GM18907 (cell line): ENCODE measurements at regions not wholly inside any gene's neighbourhood (a gene's known extent, or its start where the extent isn't known, plus 50 kb on each side); places are given as distances from the start of the nearest gene placed in this dataset.

Experiments
- ATAC-seq: cut with Tn5 transposase; IDR thresholded peaks from one replicate; pipeline ENCODE4 v1.9.1; 2021; ENCODE audit warnings: mild to moderate bottlenecking, moderate library complexity; ENCODE audit not compliant: unreplicated experiment

GRCh38 chr3:25130724-25131520 is 297.1 kb upstream of the RARB start:
- no peak for ATAC-seq

DNA sequence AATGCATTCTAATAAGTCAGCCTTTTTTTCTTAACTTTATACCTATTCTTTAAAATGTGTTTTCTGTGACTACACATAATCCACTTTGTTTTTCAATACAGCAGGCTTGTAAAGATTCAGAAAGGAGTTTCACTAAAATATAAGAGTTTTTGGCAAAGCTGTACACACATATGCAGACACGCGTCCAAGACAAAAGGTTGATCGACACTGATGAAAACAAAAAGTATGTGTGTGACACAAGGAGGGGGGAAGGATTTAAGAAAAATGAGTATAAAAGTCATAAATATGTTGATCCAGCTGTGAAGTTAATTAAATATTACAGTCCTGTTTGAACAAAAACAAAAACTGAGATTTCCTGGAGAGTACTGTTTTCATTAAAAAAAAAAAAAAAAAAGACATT is 294.5 kb upstream of the RARB start:
- no peak for ATAC-seq

DNA sequence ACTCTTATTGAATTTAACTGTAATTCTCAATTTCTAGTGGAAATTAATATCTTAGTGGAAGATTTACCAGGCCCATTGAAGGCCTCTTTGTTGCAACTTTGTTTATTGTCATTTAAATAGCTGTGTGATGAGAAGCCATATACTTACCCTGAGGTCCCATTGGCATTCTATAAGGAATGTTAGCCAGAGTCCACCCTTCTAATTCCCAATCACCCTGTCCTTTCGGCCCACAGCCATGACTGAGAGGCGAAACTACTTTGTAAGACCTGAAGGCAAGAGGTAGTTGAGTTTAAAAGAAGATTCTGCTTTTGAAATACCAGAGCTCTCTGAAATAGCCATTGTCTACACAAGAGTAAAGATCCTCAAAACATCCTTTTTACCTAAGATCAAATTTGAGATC is 290.5 kb upstream of the RARB start:
- no peak for ATAC-seq

DNA sequence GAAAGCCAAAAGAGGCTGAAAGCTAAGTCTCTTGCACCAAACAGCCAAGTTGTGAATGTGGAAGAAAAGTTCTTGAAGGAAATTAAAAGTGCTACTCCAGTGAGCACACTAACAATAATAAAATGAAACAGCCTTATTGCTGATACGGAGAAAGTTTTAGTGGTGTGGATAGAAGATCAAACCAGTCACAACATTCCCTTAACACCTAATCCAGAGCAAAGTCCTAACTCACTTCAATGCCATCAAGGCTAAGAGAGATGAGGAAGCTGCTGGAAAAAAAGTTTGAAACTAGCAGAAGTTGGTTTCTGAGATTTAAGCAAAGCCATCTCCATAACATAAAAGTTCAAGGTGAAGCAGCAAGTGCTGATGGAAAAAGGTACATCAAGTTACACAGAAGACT is 288.8 kb upstream of the RARB start:
- ATAC-seq = no peak

GRCh38 chr3:25142609-25143355 is 285.3 kb upstream of the RARB start:
- ATAC-seq = no peak

DNA sequence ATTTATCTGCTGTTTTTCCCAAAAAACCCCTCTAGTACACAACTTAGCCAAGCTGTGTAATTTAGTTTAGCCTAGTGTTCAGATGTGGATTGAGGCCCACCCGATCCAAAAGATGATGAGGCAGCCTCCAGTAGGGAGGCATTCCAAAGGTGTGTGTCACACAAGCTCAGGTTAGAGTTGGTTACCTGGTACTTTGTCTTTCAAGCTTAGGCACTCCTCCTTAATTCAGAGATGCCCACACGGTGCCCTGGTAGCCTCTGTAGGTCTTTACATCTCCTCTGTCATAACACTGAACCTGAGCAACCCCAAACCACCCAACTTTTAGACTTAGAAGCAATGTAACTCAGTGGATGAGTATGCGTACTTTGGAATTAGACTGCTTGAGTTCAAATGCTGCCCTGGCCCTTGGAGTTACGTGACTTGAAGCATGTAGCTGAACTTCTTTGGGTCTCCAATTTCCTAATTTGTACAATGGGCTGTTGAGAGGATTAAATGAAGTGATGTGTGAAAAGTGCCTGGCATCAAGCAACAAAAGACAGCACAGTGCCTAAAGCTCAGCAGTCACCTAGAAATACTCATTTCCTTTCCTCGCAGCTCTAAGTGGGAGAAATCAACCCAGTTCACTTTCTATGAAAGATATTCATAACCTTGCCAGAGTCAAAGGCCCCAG is 284.6 kb upstream of the RARB start:
- ATAC-seq = no peak

- ATAC-seq = no peak
Observed at GRCh38 chr3:25144430-25144829, 283.6 kb upstream of the RARB start.

GRCh38 chr3:25145176-25145575 is 282.9 kb upstream of the RARB start:
- ATAC-seq = no peak

- no peak for ATAC-seq
Observed at GRCh38 chr3:25150199-25150598, 277.9 kb upstream of the RARB start.

DNA sequence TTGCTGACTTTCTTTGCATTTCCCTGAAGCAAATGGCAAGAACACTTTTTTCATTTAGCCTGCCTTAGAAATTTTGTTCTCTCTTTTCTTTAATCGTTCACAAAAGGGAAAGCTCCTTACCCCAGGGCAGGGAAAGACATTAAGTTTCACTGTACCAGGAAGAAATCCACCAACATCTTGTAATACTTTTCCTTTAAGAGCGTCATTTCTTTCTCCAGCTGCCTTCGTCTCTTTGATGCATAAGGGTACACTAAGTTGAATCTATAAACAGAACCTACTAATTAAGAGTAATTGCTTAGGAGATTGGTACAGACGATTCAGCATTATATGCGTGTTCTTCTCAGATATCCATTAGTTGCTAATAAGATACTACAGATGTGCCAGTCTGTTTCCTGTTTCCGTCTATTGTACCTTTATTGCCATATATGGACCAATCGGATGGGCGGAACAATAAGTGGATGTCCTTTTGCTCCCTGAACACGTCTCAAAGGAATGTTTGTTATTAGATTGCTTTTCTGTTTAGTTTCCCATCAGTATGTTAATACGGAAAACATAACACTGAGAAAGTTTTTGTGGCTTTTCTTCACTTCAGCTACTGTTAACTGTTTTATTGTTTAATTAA is 276.7 kb upstream of the RARB start:
- no peak for ATAC-seq

DNA sequence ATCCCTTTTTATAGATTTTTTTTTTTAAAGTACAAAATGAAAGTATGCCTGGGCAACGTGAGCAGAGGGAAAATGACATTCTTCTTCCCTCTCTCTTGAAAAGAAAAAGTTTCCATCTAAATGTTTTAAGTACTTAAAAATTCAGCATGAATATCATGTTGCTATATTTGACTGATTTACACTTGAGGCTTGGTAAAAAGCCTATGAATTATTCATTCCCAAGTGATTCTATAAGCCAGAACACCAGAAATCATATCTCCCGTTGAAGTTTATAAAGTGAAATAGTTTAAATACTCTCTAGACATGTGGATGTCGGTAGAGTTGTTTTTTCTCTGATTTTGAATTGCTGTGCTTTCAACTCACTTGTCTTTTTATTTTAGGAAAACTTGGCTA is 276.2 kb upstream of the RARB start:
- ATAC-seq = no peak

DNA sequence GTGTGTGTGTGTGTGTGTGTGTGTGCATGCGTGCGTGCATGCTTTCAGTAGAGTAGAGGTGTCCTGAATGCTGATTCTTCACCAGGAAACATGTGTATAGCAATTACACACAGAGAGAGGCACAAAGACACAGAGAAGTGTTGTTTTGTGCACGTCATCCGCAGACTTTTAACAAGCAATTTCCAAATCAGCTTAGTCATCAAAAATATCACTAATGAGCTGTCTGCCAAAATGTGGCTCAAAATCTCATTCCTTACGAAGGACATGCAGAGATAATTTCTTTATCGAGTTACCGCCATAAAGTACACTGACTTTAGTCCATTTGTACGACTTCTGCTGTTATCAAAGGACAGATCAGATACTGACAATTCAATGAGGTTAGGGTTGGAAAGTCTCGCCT is 274.9 kb upstream of the RARB start:
- no peak for ATAC-seq

- ATAC-seq = no peak
Observed at GRCh38 chr3:25153561-25153960, 274.5 kb upstream of the RARB start.

GRCh38 chr3:25155652-25156471 is 272.2 kb upstream of the RARB start:
- no peak for ATAC-seq

DNA sequence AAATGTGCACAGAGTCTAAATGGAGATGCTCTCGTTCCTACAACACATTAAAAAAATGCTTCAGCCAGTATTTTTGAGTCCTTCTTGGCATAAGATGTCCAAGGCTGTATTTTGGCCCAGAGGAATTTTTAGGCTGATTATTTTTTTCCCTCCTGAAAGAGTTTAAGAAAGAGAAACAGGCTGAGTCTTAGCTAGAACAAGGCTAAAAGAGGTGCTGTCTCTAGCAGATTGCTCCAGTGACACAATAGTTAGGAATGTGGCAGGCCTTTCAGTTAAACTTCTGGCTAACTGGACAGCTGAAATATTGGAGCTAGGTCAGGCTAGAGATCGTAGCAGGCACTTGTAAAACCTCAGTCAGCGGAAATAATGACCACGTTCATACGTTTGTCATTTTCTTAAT is 271.4 kb upstream of the RARB start:
- no peak for ATAC-seq

- no peak for ATAC-seq
Observed at GRCh38 chr3:25165306-25165705, 262.8 kb upstream of the RARB start.

DNA sequence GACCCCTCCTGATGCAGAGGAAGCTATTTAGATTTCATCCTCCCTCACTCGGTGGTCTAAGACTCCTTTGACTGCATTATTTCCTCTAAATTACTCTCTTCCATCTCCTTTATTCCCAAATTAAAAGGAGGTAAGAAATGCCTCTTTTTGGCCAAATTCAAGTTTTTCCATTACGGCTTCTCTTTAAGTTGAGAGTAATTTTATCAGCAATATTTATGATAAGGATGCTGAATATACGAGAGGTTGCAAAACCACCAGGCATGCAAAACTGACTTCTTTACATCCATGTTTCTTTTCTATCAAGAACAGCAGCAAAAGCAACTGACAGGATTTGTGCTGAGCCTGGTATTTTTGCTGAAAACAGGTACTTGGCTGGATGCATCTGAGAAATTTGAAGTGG is 262.0 kb upstream of the RARB start:
- no peak for ATAC-seq

DNA sequence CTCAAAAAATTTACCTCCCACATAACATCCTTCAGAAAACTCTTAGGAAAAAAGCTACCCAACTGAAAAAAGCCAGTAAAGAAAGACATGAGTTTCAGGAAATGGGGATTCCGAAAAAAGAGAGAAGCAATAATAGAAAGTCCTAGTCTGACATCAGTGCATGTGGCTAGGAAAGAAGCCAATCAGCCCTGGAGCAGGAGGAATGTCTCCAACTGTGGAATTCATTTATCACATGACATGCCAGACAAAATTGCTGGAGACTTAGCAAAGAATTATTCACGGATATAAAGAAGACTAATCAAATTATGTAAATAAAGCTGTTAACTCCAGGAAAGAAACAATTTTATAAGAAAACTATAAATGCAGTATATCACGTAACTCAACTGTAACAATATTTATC is 258.9 kb upstream of the RARB start:
- no peak for ATAC-seq

DNA sequence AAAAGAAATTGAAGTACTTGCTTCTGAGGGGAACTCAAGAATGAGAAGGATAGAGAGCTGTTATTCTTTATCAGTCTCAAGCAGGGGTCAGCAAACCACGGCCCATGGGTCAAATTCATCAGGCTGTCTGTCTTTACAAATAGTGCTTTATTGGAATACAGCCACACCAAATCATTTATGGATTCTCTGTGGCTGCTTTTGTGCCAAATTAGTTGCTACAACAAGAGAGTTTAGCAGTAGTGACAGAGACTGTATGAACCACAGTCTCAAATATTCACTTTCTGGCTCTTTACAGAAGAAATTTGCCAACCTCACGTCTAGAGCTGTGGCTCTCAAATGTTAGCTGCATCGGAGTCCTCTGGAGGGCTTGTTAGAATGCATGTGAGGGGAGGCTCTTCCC is 258.0 kb upstream of the RARB start:
- no peak for ATAC-seq

DNA sequence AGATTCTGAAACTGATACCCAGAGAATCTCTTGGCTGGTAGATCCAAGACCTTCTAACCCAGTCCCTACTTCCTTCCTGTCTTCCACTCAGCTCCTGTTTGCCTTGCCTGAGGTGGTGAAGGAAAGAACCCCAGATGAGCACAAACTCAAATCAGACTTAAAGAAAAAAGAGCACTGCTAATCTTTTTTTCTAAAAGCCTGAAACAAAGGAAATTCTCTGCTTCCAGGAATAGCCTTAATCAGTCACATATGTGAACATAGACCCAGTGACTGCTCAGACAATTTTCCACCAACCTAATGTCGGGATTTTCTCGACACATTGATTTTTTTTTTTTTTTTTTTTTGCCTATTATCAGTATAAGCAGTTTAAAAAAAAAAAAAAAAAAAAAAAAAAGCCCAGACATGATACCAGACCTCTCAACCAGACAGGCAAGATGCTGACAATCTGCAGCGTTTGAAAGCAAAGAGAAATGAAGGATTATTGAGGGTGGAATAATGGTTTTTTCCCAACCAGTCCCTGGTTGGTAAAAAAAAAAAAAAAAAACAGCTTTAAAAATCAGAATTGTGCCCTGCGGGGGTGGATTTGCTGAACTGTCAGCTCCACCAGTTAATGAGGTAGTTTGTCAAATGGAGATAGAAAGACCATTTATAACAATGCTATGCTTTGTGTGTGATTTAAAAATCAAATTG is 256.8 kb upstream of the RARB start:
- no peak for ATAC-seq
